Esophagus squamous epithelium (tissue), 4 donors: ENCODE measurements at regions not wholly inside any gene's neighbourhood (a gene's known extent, or its start where the extent isn't known, plus 50 kb on each side); places are given as distances from the start of the nearest gene placed in this dataset.
A peak's percentile ranks its signal among the peaks of the same experiment; 100 is the strongest.

Source experiments
- POLR2A ChIP-seq, 4 donors: fragments of 450-650 bp; IDR thresholded peaks; one replicate each; pipeline ENCODE4 v1.6.1; 2017; ENCODE audit warnings: antibody characterized with exemption in 4 of 4, mild to moderate bottlenecking in 4 of 4, moderate library complexity in 3 of 4
- TF ChIP-seq, protein P1 (sequence below), 6 experiments: fragments of 450-650 bp in 4 of 6; fragments of 200-600 bp in 2 of 6; sonication (generic) in 2 of 6; IDR thresholded peaks; one replicate each; pipeline ENCODE4 v1.5.1; 2016 to 2019; ENCODE audit warnings: antibody characterized with exemption in 6 of 6, mild to moderate bottlenecking in 4 of 6, moderate library complexity in 4 of 6

DNA sequence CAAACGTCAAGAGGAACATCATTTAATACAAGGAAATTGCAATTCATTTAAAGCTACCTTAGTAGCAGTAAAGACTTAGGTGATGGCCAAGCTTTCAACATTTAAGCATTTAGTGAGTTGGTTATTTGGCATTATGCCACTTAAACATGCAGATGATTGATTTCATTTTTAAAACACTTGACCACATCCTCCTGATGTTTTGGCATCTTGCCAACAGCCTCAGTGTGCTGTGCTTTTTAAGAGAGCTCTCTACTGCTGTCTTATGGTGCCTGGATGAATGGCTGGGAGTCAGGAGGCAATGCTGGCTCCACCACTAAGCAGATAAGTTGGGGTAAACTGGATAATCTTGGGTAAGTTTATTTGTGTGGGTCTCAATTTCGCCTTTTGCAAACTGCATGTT is 364.5 kb downstream of the MAN2A1 start:
- no peak for TF ChIP-seq POLR2A (IDR thresholded peaks at IDR 0.05)
- TF ChIP-seq, protein P1, sequence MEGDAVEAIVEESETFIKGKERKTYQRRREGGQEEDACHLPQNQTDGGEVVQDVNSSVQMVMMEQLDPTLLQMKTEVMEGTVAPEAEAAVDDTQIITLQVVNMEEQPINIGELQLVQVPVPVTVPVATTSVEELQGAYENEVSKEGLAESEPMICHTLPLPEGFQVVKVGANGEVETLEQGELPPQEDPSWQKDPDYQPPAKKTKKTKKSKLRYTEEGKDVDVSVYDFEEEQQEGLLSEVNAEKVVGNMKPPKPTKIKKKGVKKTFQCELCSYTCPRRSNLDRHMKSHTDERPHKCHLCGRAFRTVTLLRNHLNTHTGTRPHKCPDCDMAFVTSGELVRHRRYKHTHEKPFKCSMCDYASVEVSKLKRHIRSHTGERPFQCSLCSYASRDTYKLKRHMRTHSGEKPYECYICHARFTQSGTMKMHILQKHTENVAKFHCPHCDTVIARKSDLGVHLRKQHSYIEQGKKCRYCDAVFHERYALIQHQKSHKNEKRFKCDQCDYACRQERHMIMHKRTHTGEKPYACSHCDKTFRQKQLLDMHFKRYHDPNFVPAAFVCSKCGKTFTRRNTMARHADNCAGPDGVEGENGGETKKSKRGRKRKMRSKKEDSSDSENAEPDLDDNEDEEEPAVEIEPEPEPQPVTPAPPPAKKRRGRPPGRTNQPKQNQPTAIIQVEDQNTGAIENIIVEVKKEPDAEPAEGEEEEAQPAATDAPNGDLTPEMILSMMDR (IDR thresholded peaks at IDR 0.05): peak in 1 of 6 experiments; percentile 10
